GM23338 (cell line): ENCODE measurements at regions not wholly inside any gene's neighbourhood (a gene's known extent, or its start where the extent isn't known, plus 50 kb on each side); places are given as distances from the start of the nearest gene placed in this dataset.

ENCODE experiments used
- ATAC-seq: fragments of 200-7000 bp; cut with Tn5 transposase; 3 replicates; pipeline ENCODE4 v1.9.1; 2020
- DNase-seq: peaks from one replicate; pipeline ENCODE4 v3.0.0-alpha.2; 2015; ENCODE audit warnings: low spot score
- H2AFZ ChIP-seq: fragments of 200-600 bp; sonication (generic); 2 replicates; pipeline ENCODE4 v1.8.0; 2016; ENCODE audit warnings: antibody characterized with exemption, mild to moderate bottlenecking, moderate library complexity
- H3F3A ChIP-seq: fragments of 200-600 bp; sonication (generic); replicated peaks from 2 replicates; pipeline ENCODE4 v1.8.0; 2017; ENCODE audit warnings: antibody characterized with exemption, mixed run types, low read depth
- H3K27ac ChIP-seq: fragments of 200-600 bp; sonication (generic); 2 replicates; pipeline ENCODE4 v1.6.1; 2016; ENCODE audit warnings: low read depth
- H3K27me3 ChIP-seq: fragments of 200-600 bp; sonication (generic); 2 replicates; pipeline ENCODE4 v1.8.0; 2016; ENCODE audit warnings: mild to moderate bottlenecking, mixed run types, moderate library complexity; ENCODE audit not compliant: insufficient read depth
- H3K36me3 ChIP-seq: fragments of 200-600 bp; sonication (generic); 2 replicates; pipeline ENCODE4 v1.8.0; 2016; ENCODE audit warnings: mild to moderate bottlenecking; ENCODE audit not compliant: insufficient read depth
- H3K4me1 ChIP-seq: fragments of 200-600 bp; sonication (generic); 2 replicates; pipeline ENCODE4 v1.8.0; 2016; ENCODE audit warnings: mild to moderate bottlenecking, moderate library complexity; ENCODE audit not compliant: insufficient read depth
- H3K4me2 ChIP-seq: fragments of 200-600 bp; sonication (generic); 2 replicates; pipeline ENCODE4 v1.7.1; 2017; ENCODE audit warnings: mixed run types
- H3K4me3 ChIP-seq: fragments of 200-600 bp; sonication (generic); 2 replicates; pipeline ENCODE4 v1.6.1; 2016; ENCODE audit warnings: mixed run types
- H3K79me2 ChIP-seq: fragments of 200-600 bp; sonication (generic); replicated peaks from 2 replicates; pipeline ENCODE4 v1.8.0; 2017; ENCODE audit warnings: mild to moderate bottlenecking; ENCODE audit not compliant: insufficient read depth
- H3K9me2 ChIP-seq: fragments of 200-600 bp; sonication (generic); 2 replicates; pipeline ENCODE4 v1.8.0; 2017; ENCODE audit not compliant: insufficient read depth
- H4K20me1 ChIP-seq: fragments of 200-600 bp; sonication (generic); replicated peaks from 2 replicates; pipeline ENCODE4 v1.8.0; 2017; ENCODE audit warnings: mild to moderate bottlenecking; ENCODE audit not compliant: insufficient read depth
- H3K27ac Mint-ChIP-seq: 2 replicates; pipeline ENCODE4 v1.8.0; 2020; ENCODE audit warnings: inconsistent platforms, mild to moderate bottlenecking, moderate library complexity, mixed read lengths
- H3K27me3 Mint-ChIP-seq: 3 replicates; pipeline ENCODE4 v1.8.0; 2022; ENCODE audit warnings: low read depth, mild to moderate bottlenecking, moderate library complexity, mixed read lengths, inconsistent platforms; ENCODE audit not compliant: insufficient read depth, poor library complexity
- H3K36me3 Mint-ChIP-seq: 3 replicates; pipeline ENCODE4 v1.8.0; 2021; ENCODE audit warnings: low read depth, mild to moderate bottlenecking, inconsistent platforms, moderate library complexity, mixed read lengths
- H3K4me1 Mint-ChIP-seq: 3 replicates; pipeline ENCODE4 v1.8.0; 2020; ENCODE audit warnings: mild to moderate bottlenecking, inconsistent platforms, mixed read lengths
- H3K4me3 Mint-ChIP-seq: 3 replicates; pipeline ENCODE4 v1.8.0; 2021; ENCODE audit warnings: moderate library complexity, mild to moderate bottlenecking, inconsistent platforms, mixed read lengths
- H3K9me3 Mint-ChIP-seq: 3 replicates; pipeline ENCODE4 v1.8.0; 2020; ENCODE audit warnings: moderate library complexity, mild to moderate bottlenecking, inconsistent platforms, mixed read lengths
- CREB1 ChIP-seq: fragments of 250-450 bp; sonication (Bioruptor Pico); IDR thresholded peaks from 2 replicates; pipeline ENCODE4 v1.5.0; 2020; ENCODE audit warnings: low read depth, mild to moderate bottlenecking, moderate library complexity
- CTCF ChIP-seq, 2 experiments: fragments of 200-600 bp in 1 of 2; sonication (generic) in 1 of 2; conservative IDR thresholded peaks; 2 replicates each; pipeline versions ENCODE4 v1.5.1 to v1.6.1; 2016 to 2017; ENCODE audit warnings: antibody characterized with exemption in 2 of 2, low read depth in 2 of 2, mild to moderate bottlenecking in 2 of 2, moderate library complexity in 1 of 2
- ETS1 ChIP-seq: IDR thresholded peaks from 2 replicates; pipeline ENCODE4 v1.6.1; 2016; ENCODE audit warnings: antibody characterized with exemption
- EZH2 ChIP-seq: fragments of 200-600 bp; sonication (generic); IDR thresholded peaks from one replicate; pipeline ENCODE4 v1.8.0; 2017; ENCODE audit warnings: antibody characterized with exemption, mild to moderate bottlenecking, low read depth; ENCODE audit not compliant: unreplicated experiment
- EZH2phosphoT487 ChIP-seq: fragments of 200-600 bp; sonication (generic); IDR thresholded peaks from one replicate; pipeline ENCODE4 v1.8.1; 2018; ENCODE audit warnings: antibody characterized with exemption; ENCODE audit not compliant: unreplicated experiment
- JUNB ChIP-seq: IDR thresholded peaks from one replicate; pipeline ENCODE4 v1.6.1; 2016; ENCODE audit warnings: antibody characterized with exemption; ENCODE audit not compliant: unreplicated experiment
- NANOG ChIP-seq: IDR thresholded peaks from 2 replicates; pipeline ENCODE4 v1.6.1; 2016; ENCODE audit warnings: antibody characterized with exemption, borderline replicate concordance
- POLR2AphosphoS5 ChIP-seq: IDR thresholded peaks from 2 replicates; pipeline ENCODE4 v1.6.1; 2016; ENCODE audit warnings: antibody characterized with exemption, low read depth
- ZNF114 ChIP-seq: fragments of 250-450 bp; sonication (Bioruptor Pico); IDR thresholded peaks from 2 replicates; pipeline ENCODE4 v1.5.0; 2020; ENCODE audit warnings: mild to moderate bottlenecking, moderate library complexity
- ZNF331 ChIP-seq: fragments of 250-450 bp; sonication (Bioruptor Pico); IDR thresholded peaks from 2 replicates; pipeline ENCODE4 v1.5.0; 2020; ENCODE audit warnings: low read depth, mild to moderate bottlenecking, moderate library complexity
- ZNF462 ChIP-seq: fragments of 250-450 bp; sonication (Bioruptor Pico); IDR thresholded peaks from 2 replicates; pipeline ENCODE4 v1.5.0; 2020; ENCODE audit warnings: mild to moderate bottlenecking, moderate library complexity

GRCh38 chr14:27546111-27546510 is 948.3 kb upstream of the NOVA1 start (continued):
- TF ChIP-seq ZNF462 (CRISPR knock-in tag) (no peak), CREB1 (CRISPR knock-in tag) (no peak), EZH2 (no peak), ZNF331 (CRISPR knock-in tag) (no peak), ETS1 (no peak), JUNB (no peak), POLR2AphosphoS5 (no peak), ZNF114 (CRISPR knock-in tag) (no peak)

GRCh38 chr14:27553790-27554189 is 956.0 kb upstream of the NOVA1 start:
- Mint-ChIP-seq H3K9me3 (peaks cover 8% of the 10 kb centered on the region), H3K27me3 (no peaks in the 10 kb centered on the region), H3K27ac (no peak overlapping the region), H3K4me1 (peaks cover 8% of the 10 kb centered on the region; the same call in 2 of the 3 replicates), H3K4me3 (no peak overlapping the region), H3K36me3 (peaks cover 9% of the 10 kb centered on the region; the same call in 2 of the 3 replicates)
- Histone ChIP-seq H3F3A (no peaks in the 10 kb centered on the region), H3K27ac (no peak overlapping the region), H3K4me1 (peaks cover 8% of the 10 kb centered on the region; the same call in 1 of the 2 replicates), H3K4me3 (no peak overlapping the region), H3K4me2 (no peak overlapping the region), H4K20me1 (no peaks in the 10 kb centered on the region), H3K27me3 (no peaks in the 10 kb centered on the region), H3K9me2 (no peaks in the 10 kb centered on the region), H2AFZ (no peak overlapping the region), H3K36me3 (no peaks in the 10 kb centered on the region; the same call in 1 of the 2 replicates), H3K79me2 (no peaks in the 10 kb centered on the region)
- TF ChIP-seq EZH2phosphoT487 (no peak), JUNB (no peak), NANOG (no peak), CTCF (conservative IDR thresholded peaks at IDR 0.05; ENCODE audit: low read depth in 2 of 2) (peak; percentile 58 to 64)
- DNase-seq (peak; percentile 53), ATAC-seq (peak; percentile 48; the same call in 2 of the 3 replicates)
